ENCODE measurements at regions not wholly inside any gene's neighbourhood (a gene's known extent, or its start where the extent isn't known, plus 50 kb on each side); places are given as distances from the start of the nearest gene placed in this dataset.

GRCh38 chr18:10120622-10121021 is 206.8 kb downstream of the VAPA start:
- TF ChIP-seq, protein P1, sequence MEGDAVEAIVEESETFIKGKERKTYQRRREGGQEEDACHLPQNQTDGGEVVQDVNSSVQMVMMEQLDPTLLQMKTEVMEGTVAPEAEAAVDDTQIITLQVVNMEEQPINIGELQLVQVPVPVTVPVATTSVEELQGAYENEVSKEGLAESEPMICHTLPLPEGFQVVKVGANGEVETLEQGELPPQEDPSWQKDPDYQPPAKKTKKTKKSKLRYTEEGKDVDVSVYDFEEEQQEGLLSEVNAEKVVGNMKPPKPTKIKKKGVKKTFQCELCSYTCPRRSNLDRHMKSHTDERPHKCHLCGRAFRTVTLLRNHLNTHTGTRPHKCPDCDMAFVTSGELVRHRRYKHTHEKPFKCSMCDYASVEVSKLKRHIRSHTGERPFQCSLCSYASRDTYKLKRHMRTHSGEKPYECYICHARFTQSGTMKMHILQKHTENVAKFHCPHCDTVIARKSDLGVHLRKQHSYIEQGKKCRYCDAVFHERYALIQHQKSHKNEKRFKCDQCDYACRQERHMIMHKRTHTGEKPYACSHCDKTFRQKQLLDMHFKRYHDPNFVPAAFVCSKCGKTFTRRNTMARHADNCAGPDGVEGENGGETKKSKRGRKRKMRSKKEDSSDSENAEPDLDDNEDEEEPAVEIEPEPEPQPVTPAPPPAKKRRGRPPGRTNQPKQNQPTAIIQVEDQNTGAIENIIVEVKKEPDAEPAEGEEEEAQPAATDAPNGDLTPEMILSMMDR (IDR thresholded peaks at IDR 0.05): no peak
- TF ChIP-seq POLR2A (IDR thresholded peaks at IDR 0.05): no peak
- no peak for TF ChIP-seq POLR2AphosphoS5 (IDR thresholded peaks at IDR 0.05)

All from prostate gland (tissue), 2 donors.